ENCODE measurements at regions not wholly inside any gene's neighbourhood (a gene's known extent, or its start where the extent isn't known, plus 50 kb on each side); places are given as distances from the start of the nearest gene placed in this dataset.

DNA sequence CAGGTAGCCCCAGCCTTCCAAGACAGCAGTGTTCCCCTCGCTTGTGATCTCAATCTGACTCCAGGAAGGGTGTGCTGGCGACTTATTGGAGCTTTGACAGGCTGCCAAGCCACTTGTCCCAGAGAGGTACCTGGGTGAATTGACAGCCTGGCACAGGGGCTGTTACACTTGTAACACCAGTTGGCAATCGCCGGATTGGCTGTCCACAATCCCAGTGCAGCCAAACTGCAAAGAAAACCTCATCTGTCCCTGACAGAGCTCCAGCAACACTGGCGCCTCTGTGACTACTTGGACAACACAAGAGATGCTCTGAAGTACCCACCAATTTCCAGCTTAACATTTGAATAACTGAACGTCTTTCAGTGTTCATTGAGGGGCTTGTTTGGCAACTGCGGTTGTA is 76.8 kb upstream of the PRPS1 start:
- H4K91ac ChIP-seq (ENCODE audit: insufficient read depth, low read depth, low read length) = no peak overlapping the region
- H3K9me3 ChIP-seq (ENCODE audit: control insufficient read depth, insufficient read depth, low read length) = no peaks in the 10 kb centered on the region
- no TSS peak for BruUV-seq (replicated peaks)
- ATAC-seq (ENCODE audit: low read depth) (no peak), DNase-seq (no peak)
- H3K4me1 ChIP-seq (ENCODE audit: control insufficient read depth, insufficient read depth, low read length) = no peaks in the 10 kb centered on the region
- TF ChIP-seq RFX5 (IDR thresholded peaks at IDR 0.05; ENCODE audit: low read depth, low read length) = no peak
- TF ChIP-seq CTCF (conservative IDR thresholded peaks at IDR 0.05; ENCODE audit: low read depth, low read length) = no peak
- TF ChIP-seq MXI1 (IDR thresholded peaks at IDR 0.05; ENCODE audit: borderline replicate concordance, low read depth, low read length) = no peak
- TF ChIP-seq CHD1 (IDR thresholded peaks at IDR 0.05; ENCODE audit: low read depth, low read length) = no peak
- TF ChIP-seq RAD21 (IDR thresholded peaks at IDR 0.05; ENCODE audit: low read length) = no peak
- no peak for TF ChIP-seq FOS (IDR thresholded peaks at IDR 0.05; ENCODE audit: low read depth, low read length)
- no peak for TF ChIP-seq SMC3 (IDR thresholded peaks at IDR 0.05; ENCODE audit: low read depth, low read length)
- TF ChIP-seq POLR2A (IDR thresholded peaks at IDR 0.05; ENCODE audit: low read depth, low read length) = no peak
- no peak for TF ChIP-seq MAFK (IDR thresholded peaks at IDR 0.05; ENCODE audit: low read depth, low read length)
- TF ChIP-seq, protein P1, sequence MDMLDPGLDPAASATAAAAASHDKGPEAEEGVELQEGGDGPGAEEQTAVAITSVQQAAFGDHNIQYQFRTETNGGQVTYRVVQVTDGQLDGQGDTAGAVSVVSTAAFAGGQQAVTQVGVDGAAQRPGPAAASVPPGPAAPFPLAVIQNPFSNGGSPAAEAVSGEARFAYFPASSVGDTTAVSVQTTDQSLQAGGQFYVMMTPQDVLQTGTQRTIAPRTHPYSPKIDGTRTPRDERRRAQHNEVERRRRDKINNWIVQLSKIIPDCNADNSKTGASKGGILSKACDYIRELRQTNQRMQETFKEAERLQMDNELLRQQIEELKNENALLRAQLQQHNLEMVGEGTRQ (IDR thresholded peaks at IDR 0.05; ENCODE audit: low read depth, low read length) = no peak
- TF ChIP-seq MAZ (IDR thresholded peaks at IDR 0.05; ENCODE audit: borderline replicate concordance, low read depth, low read length) = no peak
- H2AFZ ChIP-seq (replicated peaks; ENCODE audit: low read length, poor library complexity) = no peak overlapping the region
- H3K23ac ChIP-seq (ENCODE audit: low read depth, low read length) = no peak overlapping the region
- no peak overlapping the region for H2BK15ac ChIP-seq (ENCODE audit: low read depth, low read length)
- no peak overlapping the region for H2BK120ac ChIP-seq (ENCODE audit: low read depth, low read length)
- H3K14ac ChIP-seq (replicated peaks; ENCODE audit: low read depth, low read length) = no peak overlapping the region
- H4K8ac ChIP-seq (ENCODE audit: low read depth in 2 of 2, low read length in 2 of 2) = no peak overlapping the region
- H3K56ac ChIP-seq (ENCODE audit: extremely low read depth, insufficient read depth, low read length) = no peak overlapping the region
- ChIA-PET CTCF (no interaction called here), POLR2A (ENCODE audit: unreplicated experiment) (no interaction called here)
- dilution Hi-C loops (cut with HindIII; ENCODE audit: low sequenced_read_pairs, unreplicated experiment) (no loop called here), in situ Hi-C loops (cut with MboI; ENCODE audit: low sequenced_read_pairs) (no loop called here), intact Hi-C loops (cut with micrococcal nuclease) (no loop called here)
- no peak overlapping the region for H3K9ac ChIP-seq (ENCODE audit: low read depth, low read length)
- no peaks in the 10 kb centered on the region for H3K36me3 ChIP-seq (ENCODE audit: control insufficient read depth, insufficient read depth, low read length)
- H2AK5ac ChIP-seq (ENCODE audit: low read depth, low read length) = no peak overlapping the region
- H3K9me1 ChIP-seq (ENCODE audit: insufficient read depth, low read length) = no peaks in the 10 kb centered on the region
- no peaks in the 10 kb centered on the region for H3K79me1 ChIP-seq (ENCODE audit: low read depth in 1 of 2, low read length in 2 of 2)
- no peak overlapping the region for H3K27ac ChIP-seq (ENCODE audit: insufficient read depth, low read length)
- H4K5ac ChIP-seq (ENCODE audit: low read depth, low read length) = no peak overlapping the region
- H2AK9ac ChIP-seq (replicated peaks; ENCODE audit: low read depth, low read length, poor library complexity) = no peak overlapping the region
- no peaks in the 10 kb centered on the region for H4K20me1 ChIP-seq (ENCODE audit: insufficient read depth, low read length)
- H2BK20ac ChIP-seq (ENCODE audit: low read depth, low read length) = no peak overlapping the region
- no peak overlapping the region for H3K18ac ChIP-seq (ENCODE audit: low read depth, low read length)
- H3K4me2 ChIP-seq (ENCODE audit: low read depth, low read length) = no peak overlapping the region
- H2BK5ac ChIP-seq (ENCODE audit: low read depth, low read length, poor library complexity, severe bottlenecking) = no peak overlapping the region
- 77% methylated on average over 4 of the region's 7 CpGs; no CpG with 5 or more reads in 1 of the 2 experiments for WGBS, 2 experiments (ENCODE audit: extremely low coverage in 2 of 2, insufficient read length in 1 of 2)
- H3K4ac ChIP-seq (ENCODE audit: low read depth, low read length) = no peak overlapping the region
- H3K27me3 ChIP-seq (ENCODE audit: control insufficient read depth, insufficient read depth, low read length) = peaks cover 22% of the 10 kb centered on the region
- H3K4me3 ChIP-seq (ENCODE audit: insufficient read depth, low read depth, low read length) = no peak overlapping the region
